ENCODE measurements at regions not wholly inside any gene's neighbourhood (a gene's known extent, or its start where the extent isn't known, plus 50 kb on each side); places are given as distances from the start of the nearest gene placed in this dataset.

GRCh38 chr13:70842062-70842644, 733.9 kb upstream of the KLHL1 start:
- TF ChIP-seq, protein P1, sequence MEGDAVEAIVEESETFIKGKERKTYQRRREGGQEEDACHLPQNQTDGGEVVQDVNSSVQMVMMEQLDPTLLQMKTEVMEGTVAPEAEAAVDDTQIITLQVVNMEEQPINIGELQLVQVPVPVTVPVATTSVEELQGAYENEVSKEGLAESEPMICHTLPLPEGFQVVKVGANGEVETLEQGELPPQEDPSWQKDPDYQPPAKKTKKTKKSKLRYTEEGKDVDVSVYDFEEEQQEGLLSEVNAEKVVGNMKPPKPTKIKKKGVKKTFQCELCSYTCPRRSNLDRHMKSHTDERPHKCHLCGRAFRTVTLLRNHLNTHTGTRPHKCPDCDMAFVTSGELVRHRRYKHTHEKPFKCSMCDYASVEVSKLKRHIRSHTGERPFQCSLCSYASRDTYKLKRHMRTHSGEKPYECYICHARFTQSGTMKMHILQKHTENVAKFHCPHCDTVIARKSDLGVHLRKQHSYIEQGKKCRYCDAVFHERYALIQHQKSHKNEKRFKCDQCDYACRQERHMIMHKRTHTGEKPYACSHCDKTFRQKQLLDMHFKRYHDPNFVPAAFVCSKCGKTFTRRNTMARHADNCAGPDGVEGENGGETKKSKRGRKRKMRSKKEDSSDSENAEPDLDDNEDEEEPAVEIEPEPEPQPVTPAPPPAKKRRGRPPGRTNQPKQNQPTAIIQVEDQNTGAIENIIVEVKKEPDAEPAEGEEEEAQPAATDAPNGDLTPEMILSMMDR (conservative IDR thresholded peaks at IDR 0.05): peak; percentile 33
- Histone ChIP-seq H3K4me3 (ENCODE audit: low read length) (no peak overlapping the region), H3K36me3 (ENCODE audit: control insufficient read depth, insufficient read depth, low read length) (no peaks in the 10 kb centered on the region), H3K9ac (ENCODE audit: extremely low read depth, low read length, poor library complexity, severe bottlenecking) (no peak overlapping the region), H3K9me3 (ENCODE audit: control insufficient read depth, low read length) (no peaks in the 10 kb centered on the region), H3K27ac (ENCODE audit: low read depth, low read length) (no peak overlapping the region), H3K4me1 (ENCODE audit: control insufficient read depth, insufficient read depth, low read length) (no peaks in the 10 kb centered on the region), H3K27me3 (ENCODE audit: control insufficient read depth, insufficient read depth, low read length, poor library complexity, severe bottlenecking) (no peaks in the 10 kb centered on the region)
- Mint-ChIP-seq H3K9me3 (no peaks in the 10 kb centered on the region), H3K27ac (no peak overlapping the region), H3K36me3 (ENCODE audit: low read depth) (no peaks in the 10 kb centered on the region), H3K27me3 (ENCODE audit: insufficient read depth) (no peaks in the 10 kb centered on the region), H3K4me3 (no peak overlapping the region), H3K4me1 (no peaks in the 10 kb centered on the region)
- peak; percentile 53 for DNase-seq
- 80 to 94% methylated on average over 1 to 5 of the region's 5 CpGs for WGBS, 2 experiments (ENCODE audit: insufficient coverage in 1 of 2, insufficient read length in 1 of 2)

GRCh38 chr13:70841240-70842061, 733.2 kb upstream of the KLHL1 start:
- H3K4me3 ChIP-seq (ENCODE audit: low read length): no peak overlapping the region
- 86 to 100% methylated on average over 5 to 12 of the region's 12 CpGs for WGBS, 2 experiments (ENCODE audit: insufficient coverage in 1 of 2, insufficient read length in 1 of 2)
- Mint-ChIP-seq H3K4me3 (no peak overlapping the region), H3K4me1 (no peaks in the 10 kb centered on the region), H3K9me3 (no peaks in the 10 kb centered on the region), H3K27me3 (ENCODE audit: insufficient read depth) (no peaks in the 10 kb centered on the region), H3K36me3 (ENCODE audit: low read depth) (no peaks in the 10 kb centered on the region), H3K27ac (no peak overlapping the region)
- H3K27ac ChIP-seq (ENCODE audit: low read depth, low read length): no peak overlapping the region
- H3K36me3 ChIP-seq (ENCODE audit: control insufficient read depth, insufficient read depth, low read length): no peaks in the 10 kb centered on the region
- no peaks in the 10 kb centered on the region for H3K9me3 ChIP-seq (ENCODE audit: control insufficient read depth, low read length)
- no peaks in the 10 kb centered on the region for H3K4me1 ChIP-seq (ENCODE audit: control insufficient read depth, insufficient read depth, low read length)
- TF ChIP-seq, protein P1 (conservative IDR thresholded peaks at IDR 0.05): no peak
- H3K27me3 ChIP-seq (ENCODE audit: control insufficient read depth, insufficient read depth, low read length, poor library complexity, severe bottlenecking): no peaks in the 10 kb centered on the region
- no peak overlapping the region for H3K9ac ChIP-seq (ENCODE audit: extremely low read depth, low read length, poor library complexity, severe bottlenecking)
- peak; percentile 38 for DNase-seq

DNA sequence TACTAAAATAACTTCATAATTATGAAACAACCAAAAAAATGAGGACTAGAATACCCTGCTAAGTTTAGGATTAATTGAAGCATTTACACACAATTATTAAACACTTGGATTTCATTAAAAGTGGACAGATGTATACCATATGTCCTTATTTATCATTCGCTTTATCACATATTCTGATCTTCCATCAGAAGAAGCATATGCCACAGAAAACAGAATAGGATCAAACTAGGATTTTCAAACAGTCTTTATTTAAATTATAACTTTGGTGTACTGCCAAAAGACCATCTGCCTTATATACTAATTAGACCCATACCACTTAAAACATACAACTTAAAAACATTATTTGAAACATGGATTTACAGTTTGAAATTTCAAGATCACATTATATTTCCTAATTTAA, 727.1 kb upstream of the KLHL1 start:
- no peaks in the 10 kb centered on the region for H3K36me3 ChIP-seq (ENCODE audit: control insufficient read depth, insufficient read depth, low read length)
- no peak overlapping the region for H3K4me3 ChIP-seq (ENCODE audit: low read length)
- TF ChIP-seq, protein P1 (conservative IDR thresholded peaks at IDR 0.05): no peak

More for the DNA sequence above, 727.1 kb upstream of the KLHL1 start:
- Mint-ChIP-seq H3K27me3 (ENCODE audit: insufficient read depth) (no peaks in the 10 kb centered on the region), H3K36me3 (ENCODE audit: low read depth) (no peaks in the 10 kb centered on the region), H3K4me1 (no peaks in the 10 kb centered on the region), H3K27ac (no peak overlapping the region), H3K4me3 (no peak overlapping the region), H3K9me3 (no peaks in the 10 kb centered on the region)
- Histone ChIP-seq H3K9me3 (ENCODE audit: control insufficient read depth, low read length) (no peaks in the 10 kb centered on the region), H3K27ac (ENCODE audit: low read depth, low read length) (no peak overlapping the region), H3K4me1 (ENCODE audit: control insufficient read depth, insufficient read depth, low read length) (no peaks in the 10 kb centered on the region), H3K27me3 (ENCODE audit: control insufficient read depth, insufficient read depth, low read length, poor library complexity, severe bottlenecking) (no peaks in the 10 kb centered on the region), H3K9ac (ENCODE audit: extremely low read depth, low read length, poor library complexity, severe bottlenecking) (no peak overlapping the region)
- 75 to 100% methylated on average over 1 of the region's 1 CpG for WGBS, 2 experiments (ENCODE audit: insufficient coverage in 1 of 2, insufficient read length in 1 of 2)
- no peak for DNase-seq

Data from endodermal cell (in vitro differentiated cells).